Skin epidermis (tissue), 12 donors: ENCODE measurements at regions not wholly inside any gene's neighbourhood (a gene's known extent, or its start where the extent isn't known, plus 50 kb on each side); places are given as distances from the start of the nearest gene placed in this dataset.
A peak's percentile ranks its signal among the peaks of the same experiment; 100 is the strongest.
"Not testable (repeated sequence)": the region's sequence is repeated elsewhere in the genome, so short reads cannot be mapped to it uniquely, and the experiment has no call there.

Source experiments
- H3K27ac ChIP-seq, 21 experiments: fragments of 200-600 bp; sonication (generic) in 11 of 21; one replicate each; pipeline ENCODE4 v1.5.0; 2020; ENCODE audit warnings: mild to moderate bottlenecking in 3 of 21, inconsistent platforms in 2 of 21, moderate library complexity in 2 of 21
- H3K4me3 ChIP-seq, 7 experiments: fragments of 200-600 bp; sonication (generic) in 2 of 7; one replicate each; pipeline ENCODE4 v1.5.0; 2020; ENCODE audit warnings: inconsistent platforms in 2 of 7, mild to moderate bottlenecking in 2 of 7, moderate library complexity in 1 of 7

DNA sequence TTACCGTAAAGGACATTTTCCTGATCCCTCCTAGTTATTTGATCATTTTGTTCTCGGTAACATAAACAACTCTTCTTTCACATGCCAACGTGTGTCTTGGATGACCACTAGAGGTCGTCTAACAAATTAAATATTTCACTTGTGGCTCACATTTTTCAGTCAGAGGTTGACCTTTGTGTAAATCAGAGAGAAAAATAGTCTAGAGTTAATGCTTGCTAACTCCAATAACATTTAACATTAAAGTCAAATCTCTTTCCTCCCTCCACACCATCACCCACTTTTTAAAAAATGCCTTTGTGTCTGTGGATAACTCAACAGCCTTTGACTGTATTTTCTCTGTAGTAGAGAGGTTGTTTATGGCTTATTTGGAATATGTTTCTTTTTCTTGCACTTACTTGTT is 220.5 kb upstream of the B3GALT2 start:
- no peak overlapping the region for H3K4me3 ChIP-seq
- H3K27ac ChIP-seq: peak overlapping the region in 1 of 21 experiments; percentile 37

- Histone ChIP-seq H3K27ac (no peak overlapping the region), H3K4me3 (no peak overlapping the region)
Measured at GRCh38 chr1:193404236-193404635, 217.8 kb upstream of the B3GALT2 start.

DNA sequence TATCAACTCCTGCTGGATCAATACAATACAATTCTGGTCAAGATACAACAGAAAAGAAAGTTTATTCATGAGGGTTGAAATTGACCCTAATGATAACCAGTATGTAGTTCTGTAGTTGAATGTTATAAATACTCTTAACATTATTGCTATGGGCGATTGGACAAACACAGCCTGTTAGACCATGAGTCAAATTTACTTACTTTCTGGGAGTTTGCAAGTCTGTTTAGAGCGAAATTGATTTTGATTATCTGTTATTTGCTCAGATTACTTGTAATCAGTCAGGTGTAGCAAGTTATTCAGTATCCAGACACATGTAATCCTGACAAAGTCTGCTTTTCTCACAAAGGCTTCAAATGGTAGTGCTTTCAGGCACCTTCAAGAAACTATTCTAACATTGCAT is 216.6 kb upstream of the B3GALT2 start:
- H3K4me3 ChIP-seq: no peak overlapping the region
- no peak overlapping the region for H3K27ac ChIP-seq

DNA sequence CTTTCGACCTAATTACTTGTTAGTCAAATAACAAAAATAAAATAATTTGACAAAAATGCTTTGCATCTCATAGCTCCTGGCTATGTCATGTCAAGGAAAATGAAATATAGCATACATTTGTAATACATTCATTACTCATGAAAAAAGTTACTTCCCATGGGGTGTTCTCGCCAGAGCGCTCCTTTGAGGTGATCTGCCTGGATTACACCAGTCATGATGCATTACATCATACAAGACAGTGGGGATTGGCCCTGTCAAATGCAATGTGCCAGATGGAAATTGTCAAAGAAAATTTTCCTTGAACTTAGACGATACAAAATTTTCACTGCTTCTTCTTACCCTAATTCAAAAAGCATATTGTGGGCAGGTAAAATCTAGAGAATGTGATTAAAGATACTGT is 215.6 kb upstream of the B3GALT2 start:
- H3K4me3 ChIP-seq: no peak overlapping the region

GRCh38 chr1:193394336-193394735 is 207.9 kb upstream of the B3GALT2 start:
- no peak overlapping the region for H3K27ac ChIP-seq
- H3K4me3 ChIP-seq: no peak overlapping the region

More for the DNA sequence above, 215.6 kb upstream of the B3GALT2 start:
- H3K27ac ChIP-seq: no peak overlapping the region

DNA sequence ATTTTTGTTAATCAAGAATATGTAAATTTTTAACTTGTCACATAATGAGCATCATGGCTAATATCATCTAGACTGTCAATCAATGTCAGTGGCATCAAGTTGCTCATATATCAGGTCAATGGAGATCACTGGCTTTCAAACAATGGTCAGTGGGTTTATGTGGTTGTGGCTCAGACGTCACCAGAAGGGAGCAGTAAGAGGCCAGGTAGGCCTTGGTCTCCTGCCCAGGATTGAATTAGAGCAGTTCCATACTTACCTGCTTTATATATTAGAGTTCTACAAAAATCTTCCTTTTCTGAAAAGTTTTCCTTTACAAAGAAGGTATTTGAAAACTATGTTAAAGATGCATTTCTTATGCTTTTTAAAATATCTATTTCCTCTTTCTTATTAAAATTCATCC is 206.3 kb upstream of the B3GALT2 start:
- Histone ChIP-seq H3K27ac (no peak overlapping the region), H3K4me3 (no peak overlapping the region)

GRCh38 chr1:193388683-193389082 is 202.3 kb upstream of the B3GALT2 start:
- Histone ChIP-seq H3K27ac (no peak overlapping the region), H3K4me3 (no peak overlapping the region)

DNA sequence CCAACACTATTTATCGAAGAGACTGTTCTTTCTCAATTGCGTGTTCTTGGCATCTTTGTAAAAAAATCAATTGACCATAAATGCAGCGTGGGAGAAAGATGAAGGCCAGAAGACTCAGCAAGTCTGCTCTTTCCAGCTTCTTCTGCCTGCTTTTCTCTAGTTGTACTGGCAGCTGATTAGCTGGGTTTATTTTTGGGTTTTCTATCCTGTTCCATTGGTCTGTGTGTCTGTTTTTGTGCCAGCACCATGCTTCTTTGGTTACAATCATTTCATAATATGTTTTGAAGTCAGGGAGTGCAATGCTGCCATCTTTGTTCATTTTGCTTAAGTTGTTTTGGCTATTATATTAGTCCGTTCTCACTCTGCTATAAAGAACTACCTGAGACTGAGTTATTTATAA is 201.8 kb upstream of the B3GALT2 start:
- Histone ChIP-seq H3K27ac (no peak overlapping the region), H3K4me3 (no peak overlapping the region)

GRCh38 chr1:193387406-193387805 is 201.0 kb upstream of the B3GALT2 start:
- Histone ChIP-seq H3K4me3 (no peak overlapping the region), H3K27ac (no peak overlapping the region)

DNA sequence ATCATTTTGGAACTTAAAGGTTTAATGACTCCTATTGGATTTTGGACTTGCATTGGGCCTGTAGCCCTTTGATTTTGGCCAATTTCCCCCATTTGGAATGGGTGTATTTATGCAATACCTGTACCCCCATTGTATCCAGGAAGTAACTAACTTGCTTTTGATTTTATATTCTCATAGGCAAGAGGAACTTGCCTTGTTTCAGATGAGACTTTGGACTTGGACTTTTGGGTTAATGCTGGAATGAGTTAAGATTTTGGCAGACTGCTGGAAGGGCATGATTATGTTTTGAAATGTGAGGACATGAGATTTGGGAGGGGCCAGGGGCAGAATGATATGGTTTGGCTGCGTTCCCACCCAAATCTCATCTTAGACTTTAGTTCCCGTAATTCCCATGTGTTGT is 192.0 kb upstream of the B3GALT2 start:
- not testable (repeated sequence) for H3K27ac ChIP-seq, H3K4me3 ChIP-seq

GRCh38 chr1:193377472-193377871 is 191.1 kb upstream of the B3GALT2 start:
- H3K27ac ChIP-seq: no peak overlapping the region
- H3K4me3 ChIP-seq: no peak overlapping the region

GRCh38 chr1:193372553-193372952 is 186.1 kb upstream of the B3GALT2 start:
- no peak overlapping the region for H3K4me3 ChIP-seq
- no peak overlapping the region for H3K27ac ChIP-seq

DNA sequence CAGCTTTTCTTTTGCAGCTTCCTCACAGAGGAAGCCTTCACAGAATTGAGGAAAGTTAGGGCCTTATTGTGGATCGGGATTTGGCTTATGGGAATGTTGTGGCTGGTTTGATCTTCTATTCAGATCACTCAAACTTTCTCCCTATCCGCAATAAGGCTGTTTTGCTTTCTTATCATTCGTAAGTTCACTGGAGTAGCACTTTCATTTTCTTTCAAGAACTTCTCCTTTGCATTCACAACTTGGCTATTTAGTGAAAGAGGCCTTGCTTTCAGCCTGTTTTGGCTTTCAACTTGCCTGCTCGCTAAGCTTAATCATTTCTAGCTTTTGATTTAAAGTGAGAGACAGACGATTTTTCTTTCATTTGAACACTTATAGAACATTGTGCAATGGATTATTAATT is 181.9 kb upstream of the B3GALT2 start:
- no peak overlapping the region for H3K4me3 ChIP-seq
- peak overlapping the region in 5 of 21 experiments; percentile 29 to 68 (median 40) for H3K27ac ChIP-seq

GRCh38 chr1:193367863-193368262 is 181.4 kb upstream of the B3GALT2 start:
- Histone ChIP-seq H3K4me3 (no peak overlapping the region), H3K27ac (peak overlapping the region in 4 of 21 experiments; percentile 29 to 68 (median 44))

DNA sequence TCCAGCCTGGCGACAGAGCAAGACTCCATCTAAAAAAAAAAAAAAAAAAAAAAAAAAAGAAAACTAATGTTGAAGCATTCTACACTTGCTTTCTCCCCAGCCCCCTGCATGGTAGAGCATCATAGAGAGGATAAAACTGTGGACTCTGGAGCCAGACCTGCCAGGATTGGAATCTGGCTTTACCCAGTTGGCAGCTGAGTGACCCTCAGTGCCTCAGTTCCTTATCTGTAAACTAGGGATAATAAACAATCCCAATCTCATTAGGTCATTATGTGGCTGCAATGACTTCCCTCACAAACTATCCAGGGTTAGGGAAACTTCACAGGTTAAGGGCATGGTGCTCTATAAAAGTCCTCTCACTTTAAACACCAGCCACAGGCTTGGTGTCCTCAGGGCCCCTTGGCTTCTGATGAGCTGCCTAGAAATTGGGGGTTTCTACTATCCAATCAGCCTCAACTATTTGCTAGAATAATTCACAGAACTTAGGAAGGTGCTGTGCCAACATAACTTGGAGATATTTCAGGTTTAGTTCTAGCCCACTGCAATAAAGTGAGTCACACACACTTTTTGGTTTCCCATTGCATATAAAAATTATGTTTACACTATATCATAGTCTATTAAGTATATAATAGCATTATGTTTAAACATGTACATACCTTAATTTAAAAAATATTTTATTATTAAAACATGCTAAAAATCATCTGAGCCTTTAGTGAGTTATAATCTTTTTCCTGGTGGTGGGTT is 180.5 kb upstream of the B3GALT2 start:
- no peak overlapping the region for H3K4me3 ChIP-seq
- no peak overlapping the region for H3K27ac ChIP-seq

- no peak overlapping the region for H3K27ac ChIP-seq
Measured at GRCh38 chr1:193365966-193366365, 179.6 kb upstream of the B3GALT2 start.

GRCh38 chr1:193359631-193360030 is 173.2 kb upstream of the B3GALT2 start:
- no peak overlapping the region for H3K4me3 ChIP-seq
- H3K27ac ChIP-seq: no peak overlapping the region

More at GRCh38 chr1:193365966-193366365, 179.6 kb upstream of the B3GALT2 start:
- H3K4me3 ChIP-seq: no peak overlapping the region

DNA sequence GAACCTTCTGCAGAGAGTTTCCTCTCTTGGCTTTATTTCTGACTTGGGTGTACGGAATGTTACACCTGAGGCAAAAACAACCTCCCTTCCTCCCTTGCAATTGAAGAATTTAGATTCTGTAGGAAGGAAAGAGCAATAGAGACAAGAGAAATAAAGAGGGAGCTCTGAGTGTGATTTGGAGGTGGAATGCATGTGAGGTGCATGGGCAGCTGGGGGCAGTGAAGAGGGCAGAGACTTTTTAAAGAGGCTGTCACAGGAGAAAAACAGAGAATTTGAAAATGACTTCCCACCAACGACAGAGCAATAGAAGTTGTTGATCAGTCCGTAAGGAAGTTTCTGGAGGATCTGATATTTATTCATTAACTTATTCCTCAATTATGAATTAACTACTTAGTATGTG is 172.0 kb upstream of the B3GALT2 start:
- H3K27ac ChIP-seq: no peak overlapping the region

DNA sequence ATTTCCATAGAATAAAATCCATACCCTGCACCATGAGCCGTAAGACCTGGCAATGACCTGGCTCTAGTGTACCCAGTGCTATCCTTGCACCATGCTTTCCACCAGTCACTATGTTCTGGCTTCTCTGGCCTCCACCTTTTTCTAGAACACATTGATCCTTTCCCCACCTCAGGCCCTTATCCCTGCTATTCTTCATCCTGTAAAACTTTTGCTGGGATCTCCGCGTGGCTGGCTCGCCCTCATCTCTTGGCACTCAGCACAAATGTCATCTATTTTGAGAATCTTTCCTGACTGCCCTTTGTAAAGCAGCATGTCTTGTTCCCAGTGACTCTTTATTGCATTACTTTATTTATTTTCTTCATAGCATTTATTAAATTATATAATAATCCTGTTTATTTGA is 169.8 kb upstream of the B3GALT2 start:
- Histone ChIP-seq H3K4me3 (no peak overlapping the region), H3K27ac (no peak overlapping the region)

More for the DNA sequence above, 172.0 kb upstream of the B3GALT2 start:
- no peak overlapping the region for H3K4me3 ChIP-seq

DNA sequence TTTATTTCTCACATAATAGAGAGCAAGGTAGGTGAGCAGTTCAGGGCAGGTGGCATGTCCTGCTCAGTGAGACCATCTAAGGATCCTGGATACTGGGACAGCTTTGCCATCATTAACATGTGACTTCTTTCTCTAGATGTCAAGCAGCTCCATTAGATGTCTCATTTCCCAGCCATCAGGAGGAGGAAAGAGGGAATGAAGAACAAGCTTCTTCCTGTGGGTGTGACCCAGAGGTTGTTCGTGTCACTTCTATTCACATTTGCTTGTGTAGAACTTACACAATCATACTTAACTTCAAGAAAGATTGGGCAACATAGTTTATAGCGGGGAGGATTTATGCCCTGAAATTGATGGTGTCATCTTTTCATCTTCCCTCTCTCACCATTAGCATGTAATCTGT is 169.2 kb upstream of the B3GALT2 start:
- H3K4me3 ChIP-seq: no peak overlapping the region
- no peak overlapping the region for H3K27ac ChIP-seq

- H3K27ac ChIP-seq: no peak overlapping the region
- H3K4me3 ChIP-seq: no peak overlapping the region
Measured at GRCh38 chr1:193355178-193355577, 168.8 kb upstream of the B3GALT2 start.
